AG10803 (cell line): ENCODE measurements at regions not wholly inside any gene's neighbourhood (a gene's known extent, or its start where the extent isn't known, plus 50 kb on each side); places are given as distances from the start of the nearest gene placed in this dataset.

ENCODE experiments used
- DNase-seq: peaks from one replicate; pipeline ENCODE4 v3.0.0; 2010; ENCODE audit warnings: low read depth
- H3K4me3 ChIP-seq: 2 replicates; pipeline ENCODE4 v1.5.1; 2011; ENCODE audit warnings: mild to moderate bottlenecking, low read length, control low read depth
- TF ChIP-seq, protein P1 (sequence below): conservative IDR thresholded peaks from 2 replicates; pipeline ENCODE4 v1.5.1; 2011; ENCODE audit warnings: mild to moderate bottlenecking, low read length, control low read depth, inconsistent platforms

DNA sequence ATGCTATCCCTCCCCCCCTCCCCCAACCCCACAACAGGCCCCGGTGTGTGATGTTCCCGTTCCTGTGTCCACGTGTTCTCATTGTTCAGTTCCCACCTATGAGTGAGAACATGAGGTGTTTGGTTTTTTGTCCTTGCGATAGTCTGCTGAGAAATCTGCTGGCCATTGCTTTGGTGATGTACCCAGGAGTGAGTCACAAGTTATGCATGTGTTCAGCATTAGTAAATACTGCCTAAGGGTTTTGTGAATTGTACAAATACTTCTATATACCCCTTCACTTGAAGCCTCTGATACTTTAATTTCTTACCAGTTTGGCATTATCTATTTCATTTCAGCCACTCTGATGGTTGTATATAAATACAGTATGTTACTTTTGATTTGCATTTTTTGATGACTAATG lies 711.3 kb upstream of the GJE1 start:
- no peak overlapping the region for H3K4me3 ChIP-seq
- peak; percentile 85 for DNase-seq
- TF ChIP-seq, protein P1, sequence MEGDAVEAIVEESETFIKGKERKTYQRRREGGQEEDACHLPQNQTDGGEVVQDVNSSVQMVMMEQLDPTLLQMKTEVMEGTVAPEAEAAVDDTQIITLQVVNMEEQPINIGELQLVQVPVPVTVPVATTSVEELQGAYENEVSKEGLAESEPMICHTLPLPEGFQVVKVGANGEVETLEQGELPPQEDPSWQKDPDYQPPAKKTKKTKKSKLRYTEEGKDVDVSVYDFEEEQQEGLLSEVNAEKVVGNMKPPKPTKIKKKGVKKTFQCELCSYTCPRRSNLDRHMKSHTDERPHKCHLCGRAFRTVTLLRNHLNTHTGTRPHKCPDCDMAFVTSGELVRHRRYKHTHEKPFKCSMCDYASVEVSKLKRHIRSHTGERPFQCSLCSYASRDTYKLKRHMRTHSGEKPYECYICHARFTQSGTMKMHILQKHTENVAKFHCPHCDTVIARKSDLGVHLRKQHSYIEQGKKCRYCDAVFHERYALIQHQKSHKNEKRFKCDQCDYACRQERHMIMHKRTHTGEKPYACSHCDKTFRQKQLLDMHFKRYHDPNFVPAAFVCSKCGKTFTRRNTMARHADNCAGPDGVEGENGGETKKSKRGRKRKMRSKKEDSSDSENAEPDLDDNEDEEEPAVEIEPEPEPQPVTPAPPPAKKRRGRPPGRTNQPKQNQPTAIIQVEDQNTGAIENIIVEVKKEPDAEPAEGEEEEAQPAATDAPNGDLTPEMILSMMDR = no peak

DNA sequence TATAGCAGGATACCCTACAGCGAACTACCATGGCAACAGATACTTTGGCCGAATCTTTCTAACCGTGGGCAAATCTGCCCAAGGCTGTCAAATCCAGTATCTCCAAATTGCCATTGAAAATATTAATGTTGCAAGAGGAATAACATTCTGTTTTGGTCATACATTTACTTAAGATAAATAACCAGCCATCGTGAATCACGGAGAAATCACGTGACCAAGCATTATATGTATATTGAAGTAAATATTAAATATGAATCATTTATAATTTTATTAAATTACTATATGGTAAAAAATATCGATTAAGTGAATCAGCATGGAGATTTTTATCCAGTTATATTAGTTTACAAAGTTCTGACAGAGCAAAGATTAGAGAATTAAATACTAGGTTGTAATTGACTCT lies 714.6 kb upstream of the GJE1 start:
- TF ChIP-seq, protein P1 = no peak
- H3K4me3 ChIP-seq = no peak overlapping the region
- DNase-seq = no peak

GRCh38 chr6:141415896-141416295 lies 716.8 kb upstream of the GJE1 start:
- TF ChIP-seq, protein P1 = no peak
- DNase-seq = no peak
- H3K4me3 ChIP-seq = no peak overlapping the region

- peak; percentile 29 for DNase-seq
- TF ChIP-seq, protein P1 = no peak
- no peak overlapping the region for H3K4me3 ChIP-seq
These were observed 719.5 kb upstream of the GJE1 start for GRCh38 chr6:141413196-141413595.

DNA sequence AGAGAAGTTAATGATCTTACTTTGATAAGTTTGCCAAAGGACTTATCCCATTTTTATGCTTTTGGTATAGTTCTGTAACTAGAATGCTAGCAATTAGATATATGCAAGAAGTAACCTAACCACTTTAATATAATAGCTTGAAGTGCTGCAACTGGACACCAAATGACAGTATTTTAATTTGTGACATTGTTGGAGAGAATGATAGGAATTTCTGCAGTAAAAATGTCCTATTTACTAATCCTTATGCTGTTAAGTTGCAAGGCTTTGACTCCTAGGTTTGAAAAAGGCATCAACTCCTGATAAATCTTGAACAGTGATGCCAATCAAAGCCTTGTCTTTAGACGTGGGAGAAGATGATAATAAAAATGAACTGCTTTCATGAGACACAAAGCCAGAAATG lies 726.0 kb upstream of the GJE1 start:
- no peak overlapping the region for H3K4me3 ChIP-seq
- TF ChIP-seq, protein P1 = no peak
- no peak for DNase-seq

GRCh38 chr6:141403827-141404226 lies 728.9 kb upstream of the GJE1 start:
- H3K4me3 ChIP-seq = no peak overlapping the region
- peak; percentile 70 for DNase-seq
- TF ChIP-seq, protein P1 = no peak

GRCh38 chr6:141403103-141403502 lies 729.6 kb upstream of the GJE1 start:
- DNase-seq = peak; percentile 23

More at GRCh38 chr6:141403103-141403502, 729.6 kb upstream of the GJE1 start:
- TF ChIP-seq, protein P1 = no peak
- H3K4me3 ChIP-seq = no peak overlapping the region
